ENCODE measurements at regions not wholly inside any gene's neighbourhood (a gene's known extent, or its start where the extent isn't known, plus 50 kb on each side); places are given as distances from the start of the nearest gene placed in this dataset.

DNA sequence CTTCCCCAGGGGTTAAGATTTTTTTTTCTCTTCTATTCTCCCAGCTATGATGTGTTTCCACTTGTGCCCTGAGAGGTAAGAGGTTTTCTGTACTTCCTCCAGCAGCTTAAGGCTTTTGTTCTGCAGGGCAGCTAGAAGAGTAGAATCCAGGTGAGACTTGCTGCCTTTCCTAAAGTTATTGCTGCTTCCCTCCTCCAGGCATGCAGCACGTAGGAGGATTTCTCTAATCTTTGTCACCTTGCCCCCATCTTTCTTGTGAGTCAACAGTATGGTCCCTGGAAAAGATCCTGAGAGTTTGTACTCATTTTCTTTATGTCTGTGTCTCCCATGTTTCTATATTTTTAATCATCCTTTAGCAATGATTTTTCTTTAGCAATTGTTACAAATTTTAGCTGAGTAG, 462.2 kb downstream of the SETBP1 start:
- Mint-ChIP-seq H3K27me3 (no peaks in the 10 kb centered on the region), H3K27ac (no peak overlapping the region), H3K4me3 (no peak overlapping the region), H3K4me1 (peaks cover 14% of the 10 kb centered on the region), H3K9me3 (ENCODE audit: insufficient read depth) (peaks cover 4% of the 10 kb centered on the region)
- WGBS (ENCODE audit: insufficient coverage), result 86% methylated on average over 1 of the region's 1 CpG
- Histone ChIP-seq H3K4me1 (ENCODE audit: control insufficient read depth in 2 of 2, insufficient read depth in 2 of 2, low read length in 2 of 2) (peaks cover 2% of the 10 kb centered on the region in 2 donors), H3K36me3 (replicated peaks in 1 of 2; ENCODE audit: control extremely low read depth in 1 of 2, control insufficient read depth in 1 of 2, extremely low read depth in 1 of 2, insufficient read depth in 2 of 2, low read length in 1 of 2) (no peaks in the 10 kb centered on the region), H3K27ac (ENCODE audit: low read length in 2 of 2) (no peak overlapping the region), H3K9me3 (ENCODE audit: control extremely low read depth in 1 of 3, control insufficient read depth in 2 of 3, insufficient read depth in 1 of 3, low read length in 2 of 3) (peaks cover 0 to 3% (median 1%) of the 10 kb centered on the region in 3 donors), H2AFZ (ENCODE audit: insufficient read depth, low read depth, low read length, poor library complexity, severe bottlenecking) (no peak overlapping the region), H3K9ac (ENCODE audit: low read length) (no peak overlapping the region), H3K4me3 (ENCODE audit: control extremely low read depth in 1 of 5, extremely low read depth in 1 of 5, insufficient read depth in 1 of 5, low read depth in 2 of 5, low read length in 4 of 5) (no peak overlapping the region), H3K79me2 (ENCODE audit: control insufficient read depth, insufficient read depth, low read length) (no peaks in the 10 kb centered on the region), H4K20me1 (ENCODE audit: control insufficient read depth, insufficient read depth, low read length, poor library complexity, severe bottlenecking) (no peaks in the 10 kb centered on the region), H3K27me3 (replicated peaks in 1 of 4; ENCODE audit: control extremely low read depth in 1 of 4, control insufficient read depth in 3 of 4, insufficient read depth in 4 of 4, low read length in 3 of 4) (no peaks in the 10 kb centered on the region), H3K4me2 (replicated peaks; ENCODE audit: low read depth, low read length, poor library complexity, severe bottlenecking) (no peak overlapping the region)
- intact Hi-C loops (cut with micrococcal nuclease), result no loop called here
- TF ChIP-seq CTCF (IDR thresholded peaks at IDR 0.05) (no peak), EZH2 (IDR thresholded peaks at IDR 0.05; ENCODE audit: borderline replicate concordance, insufficient read depth, low read depth, low read length, poor library complexity, severe bottlenecking) (no peak)
- ATAC-seq (ENCODE audit: low read depth), result no peak
- CTCF ChIA-PET, result no interaction called here
- no peak for DNase-seq
- POLR2A ChIA-PET, result no interaction called here

- WGBS (ENCODE audit: insufficient coverage), result 100% methylated on average over 1 of the region's 4 CpGs
- TF ChIP-seq EZH2 (IDR thresholded peaks at IDR 0.05; ENCODE audit: borderline replicate concordance, insufficient read depth, low read depth, low read length, poor library complexity, severe bottlenecking) (no peak), CTCF (IDR thresholded peaks at IDR 0.05) (no peak)
- ATAC-seq (ENCODE audit: low read depth) (no peak), DNase-seq (no peak)
- H3K4me3 ChIP-seq (ENCODE audit: control extremely low read depth in 1 of 5, extremely low read depth in 1 of 5, insufficient read depth in 1 of 5, low read depth in 2 of 5, low read length in 4 of 5), result no peak overlapping the region
- ChIA-PET POLR2A (no interaction called here), CTCF (no interaction called here)
- no peaks in the 10 kb centered on the region for H3K27me3 ChIP-seq (replicated peaks in 1 of 4; ENCODE audit: control extremely low read depth in 1 of 4, control insufficient read depth in 3 of 4, insufficient read depth in 4 of 4, low read length in 3 of 4)
- Mint-ChIP-seq H3K27ac (no peak overlapping the region), H3K4me1 (no peaks in the 10 kb centered on the region), H3K27me3 (no peaks in the 10 kb centered on the region), H3K4me3 (no peak overlapping the region), H3K9me3 (ENCODE audit: insufficient read depth) (no peaks in the 10 kb centered on the region)
- H3K27ac ChIP-seq (ENCODE audit: low read length in 2 of 2), result no peak overlapping the region
- no peak overlapping the region for H3K4me2 ChIP-seq (replicated peaks; ENCODE audit: low read depth, low read length, poor library complexity, severe bottlenecking)
- H3K9me3 ChIP-seq (ENCODE audit: control extremely low read depth in 1 of 3, control insufficient read depth in 2 of 3, insufficient read depth in 1 of 3, low read length in 2 of 3), result peaks cover 3% of the 10 kb centered on the region in 3 donors
- no peaks in the 10 kb centered on the region for H3K79me2 ChIP-seq (ENCODE audit: control insufficient read depth, insufficient read depth, low read length)
- no peaks in the 10 kb centered on the region for H4K20me1 ChIP-seq (ENCODE audit: control insufficient read depth, insufficient read depth, low read length, poor library complexity, severe bottlenecking)
- intact Hi-C loops (cut with micrococcal nuclease), result no loop called here
- H3K9ac ChIP-seq (ENCODE audit: low read length), result no peak overlapping the region
- no peaks in the 10 kb centered on the region for H3K4me1 ChIP-seq (ENCODE audit: control insufficient read depth in 2 of 2, insufficient read depth in 2 of 2, low read length in 2 of 2)
- no peak overlapping the region for H2AFZ ChIP-seq (ENCODE audit: insufficient read depth, low read depth, low read length, poor library complexity, severe bottlenecking)
- no peaks in the 10 kb centered on the region for H3K36me3 ChIP-seq (replicated peaks in 1 of 2; ENCODE audit: control extremely low read depth in 1 of 2, control insufficient read depth in 1 of 2, extremely low read depth in 1 of 2, insufficient read depth in 2 of 2, low read length in 1 of 2)
These were observed 465.6 kb upstream of the SLC14A2 start for GRCh38 chr18:45149712-45150111.
